SK-N-SH treated with all-trans-retinoic acid at 6 μM for 48 hours (cell line): ENCODE measurements at regions not wholly inside any gene's neighbourhood (a gene's known extent, or its start where the extent isn't known, plus 50 kb on each side); places are given as distances from the start of the nearest gene placed in this dataset.

Experiments used
- ATAC-seq: fragments of 200-7000 bp; cut with Tn5 transposase; 3 replicates; pipeline ENCODE4 v1.9.1; 2020; ENCODE audit warnings: mild to moderate bottlenecking, moderate library complexity
- ARNTL ChIP-seq: fragments of 450-650 bp; formaldehyde crosslinking; IDR thresholded peaks from 2 replicates; pipeline ENCODE4 v1.5.0; 2020; ENCODE audit warnings: low read depth, mild to moderate bottlenecking, moderate library complexity, borderline replicate concordance
- BACH2 ChIP-seq: fragments of 250-450 bp; sonication (Bioruptor Pico); IDR thresholded peaks from 2 replicates; pipeline ENCODE4 v1.9.0; 2021; ENCODE audit warnings: mild to moderate bottlenecking, borderline replicate concordance
- CSDC2 ChIP-seq: fragments of 250-450 bp; sonication (Bioruptor Pico); IDR thresholded peaks from 2 replicates; pipeline ENCODE4 v1.5.0; 2020; ENCODE audit warnings: mild to moderate bottlenecking, moderate library complexity
- CSRNP3 ChIP-seq: fragments of 250-450 bp; sonication (Bioruptor Pico); IDR thresholded peaks from 2 replicates; pipeline ENCODE4 v1.5.1; 2021; ENCODE audit warnings: mild to moderate bottlenecking, moderate library complexity
- ESRRG ChIP-seq: fragments of 250-450 bp; sonication (Bioruptor Pico); IDR thresholded peaks from 2 replicates; pipeline ENCODE4 v1.6.1; 2021; ENCODE audit warnings: mild to moderate bottlenecking
- ISL1 ChIP-seq: fragments of 250-450 bp; sonication (Bioruptor Pico); IDR thresholded peaks from 2 replicates; pipeline ENCODE4 v2.1.2; 2022; ENCODE audit warnings: mild to moderate bottlenecking, moderate library complexity
- OSR1 ChIP-seq: fragments of 250-450 bp; sonication (Bioruptor Pico); IDR thresholded peaks from 2 replicates; pipeline ENCODE4 v1.8.0; 2022; ENCODE audit warnings: moderate library complexity, mild to moderate bottlenecking, inconsistent platforms
- PATZ1 ChIP-seq: fragments of 250-450 bp; sonication (Bioruptor Pico); IDR thresholded peaks from 2 replicates; pipeline ENCODE4 v1.8.0; 2020; ENCODE audit warnings: mild to moderate bottlenecking, moderate library complexity, borderline replicate concordance
- POU6F1 ChIP-seq: fragments of 250-450 bp; sonication (Bioruptor Pico); IDR thresholded peaks from 2 replicates; pipeline ENCODE4 v1.8.0; 2021; ENCODE audit warnings: low read depth, mild to moderate bottlenecking, moderate library complexity, borderline replicate concordance
- PPARA ChIP-seq: fragments of 250-450 bp; sonication (Bioruptor Pico); IDR thresholded peaks from 2 replicates; pipeline ENCODE4 v1.5.0; 2020; ENCODE audit warnings: mild to moderate bottlenecking, borderline replicate concordance
- RARB ChIP-seq: fragments of 250-450 bp; sonication (Bioruptor Pico); IDR thresholded peaks from 2 replicates; pipeline ENCODE4 v1.8.0; 2021; ENCODE audit warnings: mild to moderate bottlenecking, moderate library complexity
- SNAI2 ChIP-seq: fragments of 250-450 bp; sonication (Bioruptor Pico); IDR thresholded peaks from 2 replicates; pipeline ENCODE4 v1.5.0; 2020; ENCODE audit warnings: mild to moderate bottlenecking, moderate library complexity
- TOX ChIP-seq: fragments of 250-450 bp; sonication (Bioruptor Pico); IDR thresholded peaks from 2 replicates; pipeline ENCODE4 v1.8.0; 2021; ENCODE audit warnings: mild to moderate bottlenecking, moderate library complexity, borderline replicate concordance
- TSHZ2 ChIP-seq: fragments of 250-450 bp; sonication (Bioruptor Pico); IDR thresholded peaks from 2 replicates; pipeline ENCODE4 v1.5.0; 2020; ENCODE audit warnings: mild to moderate bottlenecking, moderate library complexity
- ZFP3 ChIP-seq: fragments of 250-450 bp; sonication (Bioruptor Pico); IDR thresholded peaks from 2 replicates; pipeline ENCODE4 v1.5.0; 2020; ENCODE audit warnings: mild to moderate bottlenecking, moderate library complexity
- ZFP30 ChIP-seq: fragments of 450-650 bp; formaldehyde crosslinking; IDR thresholded peaks from 2 replicates; pipeline ENCODE4 v1.5.0; 2022; ENCODE audit warnings: mild to moderate bottlenecking, moderate library complexity
- ZNF565 ChIP-seq: fragments of 450-650 bp; formaldehyde crosslinking; conservative IDR thresholded peaks from 2 replicates; pipeline ENCODE4 v1.5.0; 2020; ENCODE audit warnings: low read depth, mild to moderate bottlenecking, moderate library complexity
- ZNF70 ChIP-seq: fragments of 450-650 bp; formaldehyde crosslinking; IDR thresholded peaks from 2 replicates; pipeline ENCODE4 v1.5.0; 2020; ENCODE audit warnings: mild to moderate bottlenecking, moderate library complexity
- ZNF8 ChIP-seq: fragments of 450-650 bp; formaldehyde crosslinking; IDR thresholded peaks from 2 replicates; pipeline ENCODE4 v1.5.0; 2020; ENCODE audit warnings: mild to moderate bottlenecking, moderate library complexity

- no peak for ATAC-seq
- TF ChIP-seq PATZ1 (CRISPR knock-in tag), result no peak
- no peak for TF ChIP-seq CSDC2 (CRISPR knock-in tag)
- no peak for TF ChIP-seq ZNF8 (CRISPR knock-in tag)
- no peak for TF ChIP-seq OSR1 (CRISPR knock-in tag)
- no peak for TF ChIP-seq BACH2 (CRISPR knock-in tag)
- TF ChIP-seq ARNTL (CRISPR knock-in tag), result no peak
- no peak for TF ChIP-seq PPARA (CRISPR knock-in tag)
- TF ChIP-seq RARB (CRISPR knock-in tag), result no peak
- no peak for TF ChIP-seq ESRRG (CRISPR knock-in tag)
- TF ChIP-seq TSHZ2, result no peak
Measured at GRCh38 chr10:62661143-62661542, 143.4 kb upstream of the ADO start.

GRCh38 chr10:62662486-62662885, 142.0 kb upstream of the ADO start:
- TF ChIP-seq CSRNP3 (no peak), ARNTL (CRISPR knock-in tag) (no peak), TSHZ2 (no peak), ZNF70 (CRISPR knock-in tag) (no peak)
- no peak for ATAC-seq

GRCh38 chr10:62665771-62666170, 138.7 kb upstream of the ADO start:
- no peak for TF ChIP-seq PATZ1 (CRISPR knock-in tag)
- no peak for TF ChIP-seq TOX
- TF ChIP-seq RARB (CRISPR knock-in tag), result no peak
- TF ChIP-seq ZNF565 (CRISPR knock-in tag), result no peak
- TF ChIP-seq ISL1 (CRISPR knock-in tag), result no peak
- no peak for TF ChIP-seq ZNF70 (CRISPR knock-in tag)
- no peak for TF ChIP-seq SNAI2
- TF ChIP-seq ZNF8 (CRISPR knock-in tag), result no peak
- TF ChIP-seq BACH2 (CRISPR knock-in tag), result no peak
- ATAC-seq, result no peak

GRCh38 chr10:62666275-62666674, 138.2 kb upstream of the ADO start:
- no peak for ATAC-seq
- TF ChIP-seq OSR1 (CRISPR knock-in tag) (no peak), CSDC2 (CRISPR knock-in tag) (no peak), ZNF8 (CRISPR knock-in tag) (no peak), POU6F1 (CRISPR knock-in tag) (no peak), ISL1 (CRISPR knock-in tag) (no peak), ZFP3 (CRISPR knock-in tag) (no peak), RARB (CRISPR knock-in tag) (no peak), ARNTL (CRISPR knock-in tag) (no peak), TSHZ2 (no peak), ZNF565 (CRISPR knock-in tag) (no peak), ZFP30 (CRISPR knock-in tag) (no peak), BACH2 (CRISPR knock-in tag) (no peak), ZNF70 (CRISPR knock-in tag) (no peak), ESRRG (CRISPR knock-in tag) (no peak)
